Epithelial cell of proximal tubule (primary cell): ENCODE measurements at regions not wholly inside any gene's neighbourhood (a gene's known extent, or its start where the extent isn't known, plus 50 kb on each side); places are given as distances from the start of the nearest gene placed in this dataset.

Experiments used
- DNase-seq: peaks from one replicate; pipeline ENCODE4 v3.0.0-alpha.2; 2011; ENCODE audit warnings: low read depth
- H3K4me3 ChIP-seq: 2 replicates; pipeline ENCODE4 v1.5.1; 2011; ENCODE audit warnings: low read depth, mild to moderate bottlenecking, low read length
- TF ChIP-seq, protein P1 (sequence below): conservative IDR thresholded peaks from 2 replicates; pipeline ENCODE4 v1.5.1; 2012; ENCODE audit warnings: low read depth, mild to moderate bottlenecking, low read length

DNA sequence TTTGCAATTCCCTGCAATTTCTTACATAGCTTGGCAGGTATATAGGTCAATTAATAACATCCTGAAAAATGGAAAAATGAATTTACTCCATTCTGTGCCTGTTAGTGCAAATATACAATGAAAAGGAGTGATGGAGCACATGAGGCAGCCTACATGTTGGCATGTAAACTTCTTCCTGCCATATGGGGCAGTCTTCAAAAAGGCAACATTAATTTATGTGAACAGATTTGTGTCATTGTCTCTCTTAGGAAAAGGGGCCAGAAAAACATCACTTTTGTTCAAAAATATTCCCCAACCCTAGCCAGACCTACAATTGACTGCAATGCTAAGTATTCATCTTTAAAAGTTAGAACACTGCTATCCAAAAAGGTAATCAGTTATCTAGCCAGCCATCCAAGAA is 332.2 kb downstream of the TBC1D4 start:
- DNase-seq: no peak
- no peak overlapping the region for H3K4me3 ChIP-seq
- TF ChIP-seq, protein P1, sequence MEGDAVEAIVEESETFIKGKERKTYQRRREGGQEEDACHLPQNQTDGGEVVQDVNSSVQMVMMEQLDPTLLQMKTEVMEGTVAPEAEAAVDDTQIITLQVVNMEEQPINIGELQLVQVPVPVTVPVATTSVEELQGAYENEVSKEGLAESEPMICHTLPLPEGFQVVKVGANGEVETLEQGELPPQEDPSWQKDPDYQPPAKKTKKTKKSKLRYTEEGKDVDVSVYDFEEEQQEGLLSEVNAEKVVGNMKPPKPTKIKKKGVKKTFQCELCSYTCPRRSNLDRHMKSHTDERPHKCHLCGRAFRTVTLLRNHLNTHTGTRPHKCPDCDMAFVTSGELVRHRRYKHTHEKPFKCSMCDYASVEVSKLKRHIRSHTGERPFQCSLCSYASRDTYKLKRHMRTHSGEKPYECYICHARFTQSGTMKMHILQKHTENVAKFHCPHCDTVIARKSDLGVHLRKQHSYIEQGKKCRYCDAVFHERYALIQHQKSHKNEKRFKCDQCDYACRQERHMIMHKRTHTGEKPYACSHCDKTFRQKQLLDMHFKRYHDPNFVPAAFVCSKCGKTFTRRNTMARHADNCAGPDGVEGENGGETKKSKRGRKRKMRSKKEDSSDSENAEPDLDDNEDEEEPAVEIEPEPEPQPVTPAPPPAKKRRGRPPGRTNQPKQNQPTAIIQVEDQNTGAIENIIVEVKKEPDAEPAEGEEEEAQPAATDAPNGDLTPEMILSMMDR: no peak

GRCh38 chr13:75147946-75148345 is 334.0 kb downstream of the TBC1D4 start:
- no peak for DNase-seq
- no peak overlapping the region for H3K4me3 ChIP-seq
- TF ChIP-seq, protein P1: no peak

DNA sequence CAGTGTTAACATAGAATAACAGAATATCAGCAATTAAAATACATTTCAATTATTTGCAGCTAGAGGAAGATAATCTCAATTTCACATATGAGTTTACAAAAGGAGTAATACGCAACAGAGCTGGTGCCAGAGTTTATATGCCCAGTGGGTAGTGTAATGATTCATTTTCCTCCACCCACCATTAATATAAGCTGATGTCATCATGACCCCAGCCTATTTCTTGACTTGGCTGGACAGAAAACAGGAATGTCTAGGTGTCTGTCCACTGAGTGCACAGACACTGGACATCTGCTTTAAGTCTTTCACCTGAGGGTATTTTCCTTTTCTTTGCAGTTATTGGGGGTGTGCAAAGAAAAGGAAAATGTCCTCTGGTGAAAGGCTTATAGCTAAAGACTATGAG is 335.5 kb downstream of the TBC1D4 start:
- H3K4me3 ChIP-seq: no peak overlapping the region
- no peak for DNase-seq
- TF ChIP-seq, protein P1: no peak

DNA sequence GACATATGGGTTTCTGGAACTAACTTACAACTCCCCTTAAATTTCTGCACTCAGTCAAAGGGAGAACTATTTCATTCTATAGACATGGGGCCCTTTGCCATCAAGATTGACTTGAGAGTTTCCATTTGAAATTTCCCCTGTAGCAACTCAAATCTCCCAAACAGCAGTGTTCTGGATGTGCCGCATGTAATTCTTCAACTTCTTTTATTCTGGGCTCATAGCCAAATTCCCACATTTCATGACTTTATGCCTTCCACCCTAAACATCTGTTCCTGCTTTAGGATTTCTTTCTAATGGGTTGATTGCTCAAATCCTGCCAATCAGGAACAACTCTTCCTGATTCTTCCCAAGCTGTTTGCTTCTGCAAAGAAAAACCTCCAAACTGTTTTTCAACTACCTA is 336.0 kb downstream of the TBC1D4 start:
- no peak overlapping the region for H3K4me3 ChIP-seq
- TF ChIP-seq, protein P1: no peak
- DNase-seq: no peak

DNA sequence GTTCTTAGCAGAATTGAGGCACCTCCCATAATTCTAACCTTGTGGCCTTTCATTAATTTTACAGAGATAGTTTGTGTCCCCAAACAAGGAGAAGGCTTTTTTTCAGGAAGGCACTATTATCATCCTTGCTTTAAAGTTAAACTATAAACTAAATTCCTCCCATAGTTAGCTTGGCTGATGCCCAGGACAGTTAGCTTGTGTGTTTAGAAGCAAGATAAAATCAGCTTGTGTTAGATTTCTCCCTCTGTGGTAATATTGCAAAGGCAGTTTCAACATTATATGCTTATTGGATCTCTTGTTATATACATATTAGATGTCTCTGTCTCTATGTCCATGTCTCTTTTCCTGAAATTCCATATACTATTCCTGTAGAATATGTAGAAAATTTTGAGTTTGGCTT is 342.7 kb downstream of the TBC1D4 start:
- no peak overlapping the region for H3K4me3 ChIP-seq
- no peak for DNase-seq
- TF ChIP-seq, protein P1: no peak

- no peak overlapping the region for H3K4me3 ChIP-seq
- TF ChIP-seq, protein P1: no peak
- no peak for DNase-seq
Measured at GRCh38 chr13:75137911-75138571, 343.9 kb downstream of the TBC1D4 start.

GRCh38 chr13:75136151-75136550 is 345.8 kb downstream of the TBC1D4 start:
- TF ChIP-seq, protein P1: no peak
- H3K4me3 ChIP-seq: no peak overlapping the region
- DNase-seq: no peak
